Activated T-cell treated with anti-CD3 and anti-CD28 coated beads, Interleukin-2, amount 50 U/mL, for 4 hours (primary cell): ENCODE measurements at regions not wholly inside any gene's neighbourhood (a gene's known extent, or its start where the extent isn't known, plus 50 kb on each side); places are given as distances from the start of the nearest gene placed in this dataset.

Source experiments
- ATAC-seq, 2 donors: fragments of 200-7000 bp; cut with Tn5 transposase; one replicate each; pipeline ENCODE4 v1.10.0; 2021
- DNase-seq: peaks from one replicate; pipeline ENCODE4 v3.0.0-alpha.2; 2020
- H3K27me3 Mint-ChIP-seq: one replicate; pipeline ENCODE4 v1.8.0; 2021; ENCODE audit warnings: low read depth, mixed read lengths
- H3K36me3 Mint-ChIP-seq: one replicate; pipeline ENCODE4 v1.8.0; 2022; ENCODE audit warnings: mixed read lengths; ENCODE audit not compliant: insufficient read depth
- H3K4me1 Mint-ChIP-seq: one replicate; pipeline ENCODE4 v1.8.0; 2021; ENCODE audit warnings: low read depth, mixed read lengths
- H3K4me3 Mint-ChIP-seq: one replicate; pipeline ENCODE4 v1.8.0; 2021; ENCODE audit warnings: mild to moderate bottlenecking, moderate library complexity, mixed read lengths
- H3K9me3 Mint-ChIP-seq: one replicate; pipeline ENCODE4 v1.8.0; 2021; ENCODE audit warnings: mixed read lengths

GRCh38 chr1:67632811-67633655 lies 52.0 kb upstream of the GADD45A start:
- no peak overlapping the region for H3K4me3 Mint-ChIP-seq
- DNase-seq = no peak
- no peak for ATAC-seq
- peaks cover 16% of the 10 kb centered on the region for H3K4me1 Mint-ChIP-seq
- no peaks in the 10 kb centered on the region for H3K36me3 Mint-ChIP-seq
- no peaks in the 10 kb centered on the region for H3K27me3 Mint-ChIP-seq
- no peaks in the 10 kb centered on the region for H3K9me3 Mint-ChIP-seq

GRCh38 chr1:67634396-67634935 lies 50.5 kb upstream of the GADD45A start:
- Mint-ChIP-seq H3K4me1 (peaks cover 16% of the 10 kb centered on the region), H3K36me3 (no peaks in the 10 kb centered on the region), H3K27me3 (no peaks in the 10 kb centered on the region), H3K9me3 (no peaks in the 10 kb centered on the region), H3K4me3 (no peak overlapping the region)
- ATAC-seq = no peak
- DNase-seq = no peak

GRCh38 chr1:67635055-67635809 lies 49.8 kb upstream of the GADD45A start:
- Mint-ChIP-seq H3K4me1 (peaks cover 16% of the 10 kb centered on the region), H3K4me3 (no peak overlapping the region), H3K27me3 (peaks cover 2% of the 10 kb centered on the region), H3K9me3 (no peaks in the 10 kb centered on the region), H3K36me3 (no peaks in the 10 kb centered on the region)
- DNase-seq = no peak
- no peak for ATAC-seq
